Astrocyte (in vitro differentiated cells and primary cell): ENCODE measurements at regions not wholly inside any gene's neighbourhood (a gene's known extent, or its start where the extent isn't known, plus 50 kb on each side); places are given as distances from the start of the nearest gene placed in this dataset.

Experiments used
- CTCF ChIP-seq: IDR thresholded peaks from 2 replicates; pipeline ENCODE4 v1.5.1; 2011; ENCODE audit warnings: low read depth, mild to moderate bottlenecking, inconsistent platforms, low read length, moderate library complexity; ENCODE audit not compliant: insufficient read depth
- EZH2 ChIP-seq: IDR thresholded peaks from 2 replicates; pipeline ENCODE4 v1.6.1; 2012; ENCODE audit warnings: mild to moderate bottlenecking, low read length, inconsistent platforms; ENCODE audit not compliant: insufficient read depth

DNA sequence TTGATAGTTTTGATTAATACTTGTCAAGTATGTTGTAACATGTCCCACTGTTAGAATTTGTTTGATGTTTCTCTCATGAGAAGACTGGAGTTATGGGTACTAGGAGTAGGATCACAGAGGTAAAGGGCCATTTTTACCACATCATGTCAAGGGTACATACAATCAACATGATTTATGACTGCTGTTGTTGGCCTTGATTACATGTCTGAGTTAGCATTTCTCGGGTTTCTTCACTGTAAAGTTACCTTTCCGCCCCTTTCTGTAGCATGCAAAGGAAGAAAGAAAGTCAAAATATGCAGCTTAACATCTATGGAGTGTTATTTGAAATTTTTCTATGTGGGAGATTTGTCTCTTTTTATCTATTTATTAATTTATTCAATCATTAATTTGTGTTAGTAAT is 1456.4 kb downstream of the SUCLG1 start:
- TF ChIP-seq CTCF (no peak), EZH2 (no peak)
